NCI-H345 treated with DMSO at 0.1 percent for 48 hours (cell line): ENCODE measurements at regions not wholly inside any gene's neighbourhood (a gene's known extent, or its start where the extent isn't known, plus 50 kb on each side); places are given as distances from the start of the nearest gene placed in this dataset.
A peak's percentile ranks its signal among the peaks of the same experiment; 100 is the strongest.

Experiments
- DNase-seq: peaks from one replicate; lab custom pipeline; 2025; ENCODE audit not compliant: unreplicated experiment; lab: John Stamatoyannopoulos, UW

DNA sequence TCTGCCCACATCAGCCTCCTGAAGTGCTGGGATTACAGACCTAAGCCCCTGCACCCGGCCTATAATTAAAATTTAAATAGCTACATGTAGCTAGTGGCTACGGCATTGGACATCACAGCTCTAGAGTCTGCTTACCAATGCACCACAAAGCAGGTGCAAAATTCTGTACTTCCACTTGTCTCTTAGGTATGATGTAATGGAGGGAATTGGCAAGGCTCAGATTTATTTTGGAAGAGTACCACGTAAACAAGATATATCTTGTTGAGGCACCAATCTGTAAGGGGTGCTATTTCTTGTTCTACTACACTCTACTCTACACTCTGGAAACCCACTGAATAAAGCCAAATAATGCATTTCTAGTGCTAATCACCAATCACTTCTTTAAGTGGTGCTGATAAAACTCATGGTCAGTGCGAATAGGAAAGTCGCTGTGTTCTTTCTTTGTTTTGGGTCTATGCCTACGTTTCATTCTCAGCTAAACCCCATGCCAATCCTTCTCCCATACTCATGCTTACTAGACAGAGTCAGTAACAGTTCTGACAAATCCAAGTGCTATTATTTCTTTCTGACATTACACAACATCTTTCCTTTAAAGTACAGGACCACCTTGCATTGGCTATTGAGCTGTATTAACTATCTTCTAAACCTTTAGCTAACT, 92.3 kb downstream of the GC start:
- DNase-seq: no peak

DNA sequence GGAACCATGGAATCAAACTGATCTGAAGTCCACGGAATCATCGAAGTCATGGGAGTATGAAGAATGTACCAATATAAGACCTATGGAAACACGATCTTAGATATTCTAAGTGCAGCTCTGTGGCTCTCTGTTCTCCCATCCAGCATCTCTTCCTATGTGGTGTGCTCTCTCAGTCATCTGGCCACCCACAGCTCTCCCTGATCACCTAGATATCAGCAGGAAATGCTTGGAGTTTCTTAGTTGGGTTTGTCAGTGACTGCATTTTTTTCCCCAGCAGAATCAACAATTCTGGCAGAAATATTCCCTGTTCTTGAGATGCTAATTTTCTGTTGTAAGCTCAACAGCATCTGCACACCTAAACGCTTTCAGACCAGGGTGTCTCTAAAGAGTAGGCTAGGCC, 94.1 kb downstream of the GC start:
- no peak for DNase-seq

DNA sequence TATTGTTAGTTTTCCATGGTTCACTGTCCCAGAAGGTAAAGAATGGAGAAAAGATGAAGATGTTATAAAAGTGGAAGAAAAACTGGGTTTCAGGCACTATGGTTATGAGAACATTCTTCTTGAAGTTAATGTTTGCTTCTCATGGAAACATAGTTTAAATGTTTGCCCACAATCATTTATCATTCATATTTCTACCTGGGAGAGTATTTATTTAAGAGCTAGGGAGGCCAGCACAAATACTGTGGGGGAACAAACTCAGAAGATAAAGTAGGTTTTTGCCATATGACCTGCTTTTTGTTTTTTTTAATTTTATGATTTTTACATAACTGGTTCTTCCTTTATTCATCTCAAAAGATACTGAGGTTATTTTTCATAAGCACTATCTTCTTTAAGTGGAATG, 96.8 kb downstream of the GC start:
- no peak for DNase-seq

DNA sequence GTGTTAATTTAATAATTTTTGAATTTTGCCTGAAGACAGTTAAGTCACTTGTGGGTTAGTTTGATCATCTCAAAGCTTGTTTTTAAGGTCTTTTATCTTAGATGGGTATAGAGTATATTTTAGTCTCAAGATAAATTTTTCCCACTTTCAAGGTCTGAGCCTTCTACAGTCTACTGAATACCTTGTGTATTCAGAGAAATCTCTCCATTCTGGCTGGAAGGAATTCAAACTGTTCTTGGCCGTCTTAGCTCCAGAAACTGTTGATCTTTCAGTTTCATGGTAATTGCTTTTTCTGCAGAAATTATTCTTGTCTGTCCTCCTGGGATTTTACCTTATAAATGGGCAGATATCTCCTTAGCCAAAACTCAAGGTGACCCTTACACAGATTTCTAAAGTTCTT, 97.9 kb downstream of the GC start:
- no peak for DNase-seq

DNA sequence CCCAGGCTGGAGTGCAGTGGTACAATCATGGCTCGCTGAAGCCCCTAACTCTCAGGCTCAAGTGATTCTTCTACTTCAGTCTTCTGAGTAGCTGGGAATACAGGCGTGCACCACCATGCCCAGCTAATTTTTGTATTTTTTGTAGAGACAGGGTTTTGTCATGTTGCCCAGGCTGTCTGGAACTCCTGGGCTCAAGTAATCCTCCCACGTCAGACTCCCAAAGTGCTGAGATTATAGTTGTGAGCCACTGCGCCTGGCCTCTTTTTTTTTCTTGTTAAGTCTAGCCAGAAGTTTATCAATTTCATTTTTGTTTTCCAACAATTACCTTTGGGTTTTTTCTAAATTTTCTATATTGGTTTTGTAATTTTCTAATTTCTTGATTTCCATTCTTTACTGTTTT, 100.6 kb downstream of the GC start:
- DNase-seq: no peak

DNA sequence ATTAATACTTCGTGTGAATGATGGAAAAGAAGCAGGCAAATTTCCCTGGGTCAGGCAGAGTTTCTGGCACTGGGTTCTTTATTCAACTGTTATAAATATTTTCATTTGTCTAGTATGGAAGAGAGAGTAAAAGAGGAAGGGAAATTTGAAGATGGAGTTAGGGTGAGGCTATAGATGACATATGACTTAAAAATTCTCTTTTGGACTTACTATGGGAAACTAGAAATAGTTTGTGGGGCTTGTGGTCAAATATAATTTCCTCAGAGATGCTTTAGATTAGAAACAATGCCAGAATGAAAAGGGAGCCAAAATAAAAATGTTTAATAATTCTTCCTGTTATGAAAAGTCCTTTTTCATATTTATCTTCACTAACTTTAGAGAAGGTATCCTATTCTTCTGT, 103.2 kb downstream of the GC start:
- no peak for DNase-seq

DNA sequence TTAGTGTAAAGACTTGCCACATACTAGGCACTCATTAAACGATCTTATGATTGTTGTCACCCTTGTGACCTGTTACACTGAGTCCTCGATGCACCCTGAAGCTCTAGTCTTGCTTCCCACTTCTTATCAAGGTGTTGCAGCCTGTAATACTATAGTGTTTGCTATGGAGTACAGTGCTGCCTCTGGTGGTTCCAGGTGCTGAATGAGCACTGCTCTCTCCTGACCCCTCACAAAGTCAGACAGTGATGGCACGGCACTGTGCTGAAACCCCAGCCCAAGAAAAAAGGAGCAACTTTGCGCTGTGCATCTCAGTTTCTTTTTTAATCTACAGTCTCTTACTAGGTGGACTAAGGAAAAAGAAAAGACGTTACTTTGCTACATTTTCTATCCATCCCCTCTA, 106.3 kb downstream of the GC start:
- no peak for DNase-seq

DNA sequence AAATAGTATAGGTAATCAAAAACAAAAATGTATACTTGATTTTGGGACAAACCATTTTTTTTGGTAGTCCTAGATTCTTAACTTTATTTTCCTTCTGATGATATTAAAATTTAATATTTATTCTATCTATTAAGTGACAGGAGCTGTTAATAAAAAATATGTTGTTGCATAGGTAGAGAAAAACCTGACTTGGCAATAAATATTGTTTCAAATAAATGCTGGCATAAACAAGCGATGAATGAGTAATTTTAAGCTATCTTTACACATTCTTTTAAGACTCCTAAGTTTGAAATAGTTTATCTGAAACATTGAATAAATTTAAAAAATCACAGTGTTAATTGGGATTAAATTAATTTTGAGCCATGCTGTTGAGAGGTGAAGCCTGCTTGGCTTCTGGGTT, 114.6 kb downstream of the GC start:
- no peak for DNase-seq

DNA sequence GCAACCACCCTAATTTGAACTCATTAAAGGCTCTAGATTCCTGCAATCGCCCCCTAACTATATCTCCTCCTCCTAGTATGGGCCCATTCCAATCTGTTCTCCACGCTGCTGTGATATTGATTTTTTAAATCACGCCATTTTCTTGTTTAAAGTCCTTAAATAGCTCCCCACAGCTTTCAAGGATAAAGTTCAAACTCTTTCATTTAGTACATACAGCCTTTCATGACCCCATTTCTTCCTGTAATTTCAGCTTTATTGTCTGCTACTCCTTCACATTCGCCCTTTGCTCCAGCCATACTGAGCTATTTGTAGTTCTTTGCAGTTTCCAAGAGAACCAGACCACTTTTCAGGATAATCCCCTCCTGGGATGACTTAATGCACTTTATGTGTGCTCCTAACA, 118.5 kb downstream of the GC start:
- no peak for DNase-seq

DNA sequence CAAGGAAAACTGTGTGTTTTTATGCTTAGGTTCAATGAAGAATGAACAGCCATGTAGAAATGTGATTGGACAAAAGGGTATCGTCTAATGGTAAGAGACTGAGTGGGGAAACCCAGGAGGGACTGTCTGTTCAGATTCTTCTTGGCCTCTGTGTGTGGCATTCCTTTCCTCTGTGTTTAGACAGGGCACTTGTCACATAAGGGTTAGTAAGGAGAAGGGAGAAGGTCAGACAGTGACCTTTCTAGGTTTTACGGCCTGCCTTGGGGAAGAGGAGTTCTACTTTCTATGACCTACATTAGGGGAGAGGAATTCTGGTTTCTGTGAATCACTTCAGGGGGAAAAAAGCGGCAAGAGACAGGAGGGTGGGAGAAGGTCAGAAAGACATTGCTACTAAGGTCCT, 119.5 kb downstream of the GC start:
- no peak for DNase-seq

DNA sequence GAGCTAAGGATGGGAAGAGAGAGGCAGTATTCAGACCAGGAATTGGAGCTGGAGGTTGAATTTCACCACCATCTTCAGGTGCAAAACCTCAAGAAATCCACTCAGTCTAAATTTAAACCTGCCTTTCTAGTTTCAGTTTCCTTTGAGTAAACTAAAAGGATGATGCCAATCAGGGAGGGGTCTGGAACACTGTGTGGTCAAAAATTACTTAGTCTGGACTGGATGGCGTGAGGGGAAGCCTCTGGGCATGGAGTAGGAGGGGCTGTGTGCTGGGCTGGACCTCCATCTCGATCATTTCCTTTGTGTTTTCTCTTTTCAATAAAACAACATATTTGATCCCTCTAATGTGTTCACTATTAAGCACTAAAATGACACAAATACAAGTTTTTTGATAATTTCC, 120.1 kb downstream of the GC start:
- no peak for DNase-seq

DNA sequence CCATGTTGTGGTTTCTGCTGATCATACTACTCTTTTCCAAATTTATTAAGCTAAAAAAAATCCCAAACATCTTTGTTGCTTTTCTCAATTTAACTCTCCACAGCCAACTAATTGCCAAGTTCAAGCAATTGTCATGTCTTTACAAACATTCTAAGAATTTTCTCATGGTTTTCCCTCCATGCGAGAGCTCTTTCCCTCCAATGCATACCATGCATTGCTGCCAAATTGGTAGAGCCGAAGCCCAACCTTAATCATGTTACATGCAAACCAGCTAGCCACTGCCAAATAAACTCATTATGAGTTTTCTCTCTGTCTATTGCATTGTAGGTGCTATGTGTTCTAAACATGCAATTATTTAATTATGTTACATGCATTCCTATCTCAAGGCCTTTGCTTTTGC, 123.9 kb downstream of the GC start:
- DNase-seq: no peak

DNA sequence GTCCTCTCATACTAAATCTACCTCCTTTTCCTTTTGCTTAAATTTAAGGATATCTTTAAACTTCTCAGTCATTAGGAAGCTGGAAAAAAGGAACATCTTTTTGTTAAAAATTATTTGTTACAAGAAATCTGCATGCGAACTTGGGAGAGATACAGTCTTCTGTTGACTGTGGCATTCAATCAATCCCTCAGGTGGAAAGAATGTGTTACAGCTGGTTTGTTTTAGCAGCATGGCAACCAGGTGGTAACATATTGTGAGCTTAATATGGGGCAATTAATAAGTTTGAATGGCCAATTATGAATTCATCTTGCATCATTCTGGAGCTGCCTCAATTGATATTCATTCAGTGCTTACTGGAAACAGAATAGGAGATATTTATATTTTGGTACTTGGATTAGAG, 135.0 kb downstream of the GC start:
- DNase-seq: no peak

DNA sequence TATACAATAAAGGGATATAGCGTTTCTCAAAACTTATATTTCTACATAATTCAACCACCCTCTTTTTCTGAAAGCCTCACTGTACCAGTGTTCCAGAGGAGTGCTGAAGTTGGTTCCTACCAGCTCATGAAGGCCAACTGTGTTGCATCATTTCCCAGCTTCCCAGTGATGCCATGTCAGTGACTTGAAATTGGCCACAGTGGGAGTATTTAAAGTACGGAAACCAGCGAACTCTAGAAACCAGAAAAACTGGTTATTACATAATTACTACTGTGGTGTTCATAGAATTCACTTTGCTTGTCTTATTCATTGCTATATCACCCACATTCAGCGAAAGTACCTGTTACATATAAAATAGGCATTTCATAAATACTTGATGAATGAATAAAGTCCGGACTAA, 135.4 kb downstream of the GC start:
- DNase-seq: no peak

DNA sequence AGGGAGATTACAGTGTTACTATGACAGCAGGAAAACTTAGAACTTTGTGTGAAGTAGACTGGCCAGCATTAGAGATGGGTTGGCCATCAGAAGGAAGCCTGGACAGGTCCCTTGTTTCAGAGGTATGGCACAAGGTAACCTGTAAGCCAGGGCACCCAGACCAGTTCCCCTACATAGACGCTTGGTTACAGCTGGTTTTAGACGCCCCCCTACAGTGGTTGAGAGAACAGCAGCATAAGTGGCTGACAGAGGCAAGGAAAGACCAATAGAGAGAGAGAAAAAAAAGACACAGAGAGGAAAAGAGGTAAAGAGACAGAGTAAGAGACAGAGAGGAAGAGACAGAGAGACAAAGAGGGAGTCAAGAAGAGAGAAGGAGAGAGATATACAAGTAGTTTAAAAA, 144.5 kb downstream of the GC start:
- no peak for DNase-seq

DNA sequence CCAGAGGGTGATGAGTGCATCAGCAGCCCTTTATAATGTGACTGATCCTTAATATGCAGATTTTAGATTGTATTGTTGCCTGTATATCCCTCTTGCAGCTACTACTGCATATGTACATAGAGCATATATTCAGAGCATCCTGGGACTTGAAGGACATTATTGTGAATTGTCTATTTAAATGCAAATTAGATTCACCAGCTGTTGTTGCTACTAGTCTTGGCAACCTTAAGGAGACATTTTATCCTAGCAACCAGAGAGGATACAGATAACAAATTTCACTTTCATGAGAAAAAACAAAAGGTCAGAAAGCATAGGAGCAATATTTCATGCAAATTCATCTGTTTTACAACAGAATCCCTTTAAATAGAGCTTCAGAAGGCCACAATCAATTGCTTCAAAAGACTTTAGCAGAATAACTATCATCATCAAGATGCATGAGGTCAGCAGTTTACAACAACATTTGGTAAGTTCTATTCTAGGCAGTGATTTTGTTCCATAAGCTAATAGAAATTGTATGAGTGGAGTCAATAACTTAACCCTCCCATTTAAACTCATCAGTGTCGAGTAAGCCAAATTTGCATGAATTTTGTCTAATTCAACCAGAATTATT, 148.6 kb downstream of the GC start:
- peak; percentile 32 for DNase-seq

DNA sequence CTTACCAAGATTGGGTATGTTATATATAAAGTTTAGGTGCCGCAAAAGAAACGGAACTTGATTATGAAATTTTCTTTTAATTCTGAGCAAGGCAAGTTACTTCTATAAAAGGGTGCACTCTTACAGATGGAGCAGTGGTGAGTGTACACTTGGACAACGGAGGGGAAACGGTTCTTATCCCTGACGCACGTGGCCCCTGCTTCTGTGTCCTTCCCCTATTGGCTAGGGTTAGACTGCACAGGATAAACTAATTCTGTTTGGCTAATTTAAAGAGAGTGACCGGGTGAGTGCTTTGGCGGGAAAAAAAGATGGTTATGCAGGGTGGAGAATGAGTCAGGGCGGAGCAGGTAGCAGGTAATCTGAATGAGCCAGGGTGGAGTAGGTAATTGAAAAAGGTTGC, 149.5 kb downstream of the GC start:
- no peak for DNase-seq

DNA sequence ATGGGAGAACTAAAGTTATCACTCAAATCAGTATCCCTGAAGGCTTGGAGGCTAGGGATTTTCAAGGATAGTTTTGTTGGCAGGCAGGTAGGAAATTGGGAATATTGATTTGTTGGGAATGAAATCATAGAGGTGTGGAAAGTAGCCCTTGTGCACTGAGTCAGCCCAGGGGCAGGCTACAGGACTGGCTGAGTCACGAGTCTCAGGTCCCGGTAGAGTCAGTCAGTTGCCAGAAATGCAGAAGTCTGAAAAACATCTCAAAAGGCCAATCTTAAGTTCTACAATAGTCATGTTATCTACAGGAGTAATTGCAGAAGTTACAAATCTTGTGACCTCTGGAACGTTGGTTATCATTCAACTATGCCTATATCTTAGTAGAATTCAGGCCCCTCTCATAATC, 153.1 kb downstream of the GC start:
- DNase-seq: no peak

DNA sequence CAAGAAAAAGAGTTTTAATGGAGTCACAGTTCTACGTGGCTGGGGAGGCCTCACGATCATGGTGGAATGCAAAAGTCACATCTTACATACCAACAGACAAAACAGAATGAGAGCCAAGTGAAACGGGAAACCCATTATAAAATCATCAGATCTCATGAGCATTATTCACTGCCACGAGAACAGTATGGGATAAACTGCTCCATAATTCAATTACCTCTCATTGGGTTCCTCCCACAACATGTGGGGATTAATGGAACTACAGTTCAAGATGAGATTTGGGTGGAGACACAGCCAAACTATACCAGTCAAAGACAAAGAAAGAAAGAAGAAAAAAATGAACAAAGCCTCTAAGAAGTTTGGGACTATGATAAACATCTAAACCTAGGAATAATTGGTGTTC, 158.9 kb downstream of the GC start:
- no peak for DNase-seq
